GM18951 (cell line): ENCODE measurements at regions not wholly inside any gene's neighbourhood (a gene's known extent, or its start where the extent isn't known, plus 50 kb on each side); places are given as distances from the start of the nearest gene placed in this dataset.
"Not testable (repeated sequence)": the region's sequence is repeated elsewhere in the genome, so short reads cannot be mapped to it uniquely, and the experiment has no call there.

Experiments used
- POLR2A ChIP-seq: IDR thresholded peaks from 4 replicates; pipeline ENCODE4 v1.6.1; 2011; ENCODE audit warnings: mild to moderate bottlenecking; ENCODE audit not compliant: insufficient read length, insufficient read depth; ENCODE audit errors: extremely low read depth
- in situ Hi-C: fragments of 300-500 bp; cut with MboI; formaldehyde crosslinking; loops from one replicate; pipeline ENCODE4 v1.12.0; 2022; ENCODE audit warnings: low sequenced_read_pairs, mixed read lengths, inconsistent platforms; ENCODE audit not compliant: unreplicated experiment

GRCh38 chrX:20718592-20719380 is 452.1 kb upstream of the RPS6KA3 start:
- in situ Hi-C loops = no loop called here
- no peak for TF ChIP-seq POLR2A

GRCh38 chrX:20715176-20715575 is 448.5 kb upstream of the RPS6KA3 start:
- TF ChIP-seq POLR2A = no peak
- in situ Hi-C loops = no loop called here

- in situ Hi-C loops = no loop called here
These were observed 446.1 kb upstream of the RPS6KA3 start for GRCh38 chrX:20712811-20713210.

GRCh38 chrX:20711366-20711765 is 444.7 kb upstream of the RPS6KA3 start:
- in situ Hi-C loops = no loop called here
- TF ChIP-seq POLR2A = no peak

More at GRCh38 chrX:20712811-20713210, 446.1 kb upstream of the RPS6KA3 start:
- no peak for TF ChIP-seq POLR2A

- in situ Hi-C loops = no loop called here
These were observed 426.4 kb upstream of the RPS6KA3 start for GRCh38 chrX:20693078-20693477.

GRCh38 chrX:20686256-20686655 is 419.5 kb upstream of the RPS6KA3 start:
- in situ Hi-C loops = no loop called here
- TF ChIP-seq POLR2A = no peak

More at GRCh38 chrX:20693078-20693477, 426.4 kb upstream of the RPS6KA3 start:
- no peak for TF ChIP-seq POLR2A

GRCh38 chrX:20685652-20686051 is 418.9 kb upstream of the RPS6KA3 start:
- TF ChIP-seq POLR2A = no peak
- in situ Hi-C loops = no loop called here

- TF ChIP-seq POLR2A = no peak
- in situ Hi-C loops = no loop called here
These were observed 415.0 kb upstream of the RPS6KA3 start for GRCh38 chrX:20681683-20682082.

- in situ Hi-C loops = no loop called here
- TF ChIP-seq POLR2A = no peak
These were observed 414.3 kb upstream of the RPS6KA3 start for GRCh38 chrX:20680998-20681397.

- in situ Hi-C loops = no loop called here
- TF ChIP-seq POLR2A = no peak
These were observed 405.8 kb upstream of the RPS6KA3 start for GRCh38 chrX:20672476-20672875.

GRCh38 chrX:20671746-20672145 is 405.0 kb upstream of the RPS6KA3 start:
- in situ Hi-C loops = not testable (repeated sequence)

GRCh38 chrX:20670611-20671010 is 403.9 kb upstream of the RPS6KA3 start:
- in situ Hi-C loops = no loop called here
- TF ChIP-seq POLR2A = no peak

GRCh38 chrX:20668550-20668949 is 401.8 kb upstream of the RPS6KA3 start:
- in situ Hi-C loops = no loop called here
- no peak for TF ChIP-seq POLR2A

- in situ Hi-C loops = no loop called here
- no peak for TF ChIP-seq POLR2A
These were observed 399.6 kb upstream of the RPS6KA3 start for GRCh38 chrX:20666331-20666730.
